ENCODE measurements at regions not wholly inside any gene's neighbourhood (a gene's known extent, or its start where the extent isn't known, plus 50 kb on each side); places are given as distances from the start of the nearest gene placed in this dataset.

DNA sequence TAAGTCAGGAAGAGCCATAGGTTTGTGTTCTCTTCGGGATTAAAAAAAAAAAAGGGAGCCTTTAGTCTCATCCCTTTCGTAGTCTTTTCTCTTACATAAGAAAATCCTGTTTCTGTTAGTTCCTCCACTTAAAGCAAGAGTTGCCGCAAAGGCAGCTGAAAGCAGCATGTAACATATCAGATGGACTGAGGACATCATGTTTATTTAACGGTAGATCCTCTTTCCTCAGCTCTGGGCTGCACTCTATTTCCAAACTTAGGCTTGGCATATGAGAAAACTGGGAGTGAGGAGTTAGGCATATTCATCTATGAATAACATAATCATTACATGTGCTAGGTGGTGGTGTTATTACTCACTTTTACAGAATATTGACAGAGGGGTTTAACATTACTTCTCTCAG is 391.2 kb downstream of the KLF12 start:
- no peaks in the 10 kb centered on the region for H3F3A ChIP-seq (ENCODE audit: insufficient read depth, low read length, poor library complexity, severe bottlenecking)

GRCh38 chr13:73741742-73742141 is 392.5 kb downstream of the KLF12 start:
- Histone ChIP-seq H3K79me2 (replicated peaks; ENCODE audit: insufficient read depth, low read length) (no peaks in the 10 kb centered on the region), H3K4me3 (ENCODE audit: low read length) (no peak overlapping the region), H2AFZ (ENCODE audit: low read depth, low read length) (no peak overlapping the region), H3K36me3 (ENCODE audit: insufficient read depth, low read length) (no peaks in the 10 kb centered on the region), H3K4me2 (ENCODE audit: low read length) (no peak overlapping the region), H3F3A (ENCODE audit: insufficient read depth, low read length, poor library complexity, severe bottlenecking) (no peaks in the 10 kb centered on the region), H3K9ac (ENCODE audit: low read length) (no peak overlapping the region), H3K9me3 (ENCODE audit: low read length) (no peaks in the 10 kb centered on the region), H4K20me1 (ENCODE audit: insufficient read depth) (no peaks in the 10 kb centered on the region), H3K27me3 (ENCODE audit: insufficient read depth, low read depth, low read length) (no peaks in the 10 kb centered on the region), H3K9me2 (ENCODE audit: insufficient read depth, low read length) (no peaks in the 10 kb centered on the region), H3K27ac (ENCODE audit: low read length) (no peak overlapping the region)
- TF ChIP-seq RAD21 (conservative IDR thresholded peaks at IDR 0.05) (no peak), SMC3 (conservative IDR thresholded peaks at IDR 0.05; ENCODE audit: poor library complexity) (no peak), POLR2AphosphoS5 (IDR thresholded peaks at IDR 0.05) (no peak), EZH2 (IDR thresholded peaks at IDR 0.05; ENCODE audit: borderline replicate concordance, insufficient read depth, low read length, poor library complexity, severe bottlenecking) (no peak), EP300 (conservative IDR thresholded peaks at IDR 0.05; ENCODE audit: poor library complexity, severe bottlenecking) (no peak), TAF1 (IDR thresholded peaks at IDR 0.05; ENCODE audit: low read depth) (no peak), MXI1 (conservative IDR thresholded peaks at IDR 0.05; ENCODE audit: poor library complexity, severe bottlenecking) (no peak)
- TF ChIP-seq, protein P1, sequence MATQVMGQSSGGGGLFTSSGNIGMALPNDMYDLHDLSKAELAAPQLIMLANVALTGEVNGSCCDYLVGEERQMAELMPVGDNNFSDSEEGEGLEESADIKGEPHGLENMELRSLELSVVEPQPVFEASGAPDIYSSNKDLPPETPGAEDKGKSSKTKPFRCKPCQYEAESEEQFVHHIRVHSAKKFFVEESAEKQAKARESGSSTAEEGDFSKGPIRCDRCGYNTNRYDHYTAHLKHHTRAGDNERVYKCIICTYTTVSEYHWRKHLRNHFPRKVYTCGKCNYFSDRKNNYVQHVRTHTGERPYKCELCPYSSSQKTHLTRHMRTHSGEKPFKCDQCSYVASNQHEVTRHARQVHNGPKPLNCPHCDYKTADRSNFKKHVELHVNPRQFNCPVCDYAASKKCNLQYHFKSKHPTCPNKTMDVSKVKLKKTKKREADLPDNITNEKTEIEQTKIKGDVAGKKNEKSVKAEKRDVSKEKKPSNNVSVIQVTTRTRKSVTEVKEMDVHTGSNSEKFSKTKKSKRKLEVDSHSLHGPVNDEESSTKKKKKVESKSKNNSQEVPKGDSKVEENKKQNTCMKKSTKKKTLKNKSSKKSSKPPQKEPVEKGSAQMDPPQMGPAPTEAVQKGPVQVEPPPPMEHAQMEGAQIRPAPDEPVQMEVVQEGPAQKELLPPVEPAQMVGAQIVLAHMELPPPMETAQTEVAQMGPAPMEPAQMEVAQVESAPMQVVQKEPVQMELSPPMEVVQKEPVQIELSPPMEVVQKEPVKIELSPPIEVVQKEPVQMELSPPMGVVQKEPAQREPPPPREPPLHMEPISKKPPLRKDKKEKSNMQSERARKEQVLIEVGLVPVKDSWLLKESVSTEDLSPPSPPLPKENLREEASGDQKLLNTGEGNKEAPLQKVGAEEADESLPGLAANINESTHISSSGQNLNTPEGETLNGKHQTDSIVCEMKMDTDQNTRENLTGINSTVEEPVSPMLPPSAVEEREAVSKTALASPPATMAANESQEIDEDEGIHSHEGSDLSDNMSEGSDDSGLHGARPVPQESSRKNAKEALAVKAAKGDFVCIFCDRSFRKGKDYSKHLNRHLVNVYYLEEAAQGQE (IDR thresholded peaks at IDR 0.05; ENCODE audit: borderline replicate concordance) = no peak
- TF ChIP-seq, protein P2, sequence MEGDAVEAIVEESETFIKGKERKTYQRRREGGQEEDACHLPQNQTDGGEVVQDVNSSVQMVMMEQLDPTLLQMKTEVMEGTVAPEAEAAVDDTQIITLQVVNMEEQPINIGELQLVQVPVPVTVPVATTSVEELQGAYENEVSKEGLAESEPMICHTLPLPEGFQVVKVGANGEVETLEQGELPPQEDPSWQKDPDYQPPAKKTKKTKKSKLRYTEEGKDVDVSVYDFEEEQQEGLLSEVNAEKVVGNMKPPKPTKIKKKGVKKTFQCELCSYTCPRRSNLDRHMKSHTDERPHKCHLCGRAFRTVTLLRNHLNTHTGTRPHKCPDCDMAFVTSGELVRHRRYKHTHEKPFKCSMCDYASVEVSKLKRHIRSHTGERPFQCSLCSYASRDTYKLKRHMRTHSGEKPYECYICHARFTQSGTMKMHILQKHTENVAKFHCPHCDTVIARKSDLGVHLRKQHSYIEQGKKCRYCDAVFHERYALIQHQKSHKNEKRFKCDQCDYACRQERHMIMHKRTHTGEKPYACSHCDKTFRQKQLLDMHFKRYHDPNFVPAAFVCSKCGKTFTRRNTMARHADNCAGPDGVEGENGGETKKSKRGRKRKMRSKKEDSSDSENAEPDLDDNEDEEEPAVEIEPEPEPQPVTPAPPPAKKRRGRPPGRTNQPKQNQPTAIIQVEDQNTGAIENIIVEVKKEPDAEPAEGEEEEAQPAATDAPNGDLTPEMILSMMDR (IDR thresholded peaks at IDR 0.05; ENCODE audit: poor library complexity, severe bottlenecking) = no peak

More for the DNA sequence above, 391.2 kb downstream of the KLF12 start:
- no peak overlapping the region for H3K4me3 ChIP-seq (ENCODE audit: low read length)
- H3K9me2 ChIP-seq (ENCODE audit: insufficient read depth, low read length) = no peaks in the 10 kb centered on the region
- H3K9me3 ChIP-seq (ENCODE audit: low read length) = no peaks in the 10 kb centered on the region
- no peaks in the 10 kb centered on the region for H4K20me1 ChIP-seq (ENCODE audit: insufficient read depth)
- H3K79me2 ChIP-seq (replicated peaks; ENCODE audit: insufficient read depth, low read length) = no peaks in the 10 kb centered on the region
- TF ChIP-seq EP300 (conservative IDR thresholded peaks at IDR 0.05; ENCODE audit: poor library complexity, severe bottlenecking) (no peak), SMC3 (conservative IDR thresholded peaks at IDR 0.05; ENCODE audit: poor library complexity) (no peak), POLR2AphosphoS5 (IDR thresholded peaks at IDR 0.05) (no peak), MXI1 (conservative IDR thresholded peaks at IDR 0.05; ENCODE audit: poor library complexity, severe bottlenecking) (no peak), TAF1 (IDR thresholded peaks at IDR 0.05; ENCODE audit: low read depth) (no peak), EZH2 (IDR thresholded peaks at IDR 0.05; ENCODE audit: borderline replicate concordance, insufficient read depth, low read length, poor library complexity, severe bottlenecking) (no peak), RAD21 (conservative IDR thresholded peaks at IDR 0.05) (no peak)
- TF ChIP-seq, protein P1 (IDR thresholded peaks at IDR 0.05; ENCODE audit: borderline replicate concordance) = no peak
- TF ChIP-seq, protein P2 (IDR thresholded peaks at IDR 0.05; ENCODE audit: poor library complexity, severe bottlenecking) = no peak
- no peaks in the 10 kb centered on the region for H3K36me3 ChIP-seq (ENCODE audit: insufficient read depth, low read length)
- no peak overlapping the region for H2AFZ ChIP-seq (ENCODE audit: low read depth, low read length)
- H3K27me3 ChIP-seq (ENCODE audit: insufficient read depth, low read depth, low read length) = no peaks in the 10 kb centered on the region
- no peak overlapping the region for H3K9ac ChIP-seq (ENCODE audit: low read length)
- no peak overlapping the region for H3K4me2 ChIP-seq (ENCODE audit: low read length)
- H3K27ac ChIP-seq (ENCODE audit: low read length) = no peak overlapping the region

Measured in neural cell (in vitro differentiated cells).